GM12874 (cell line): ENCODE measurements at regions not wholly inside any gene's neighbourhood (a gene's known extent, or its start where the extent isn't known, plus 50 kb on each side); places are given as distances from the start of the nearest gene placed in this dataset.

Experiments
- TF ChIP-seq, protein P1 (sequence below): IDR thresholded peaks from 2 replicates; pipeline ENCODE4 v1.5.1; 2011; ENCODE audit warnings: low read depth, mild to moderate bottlenecking, control low read depth, low read length, moderate library complexity; ENCODE audit not compliant: insufficient read depth

DNA sequence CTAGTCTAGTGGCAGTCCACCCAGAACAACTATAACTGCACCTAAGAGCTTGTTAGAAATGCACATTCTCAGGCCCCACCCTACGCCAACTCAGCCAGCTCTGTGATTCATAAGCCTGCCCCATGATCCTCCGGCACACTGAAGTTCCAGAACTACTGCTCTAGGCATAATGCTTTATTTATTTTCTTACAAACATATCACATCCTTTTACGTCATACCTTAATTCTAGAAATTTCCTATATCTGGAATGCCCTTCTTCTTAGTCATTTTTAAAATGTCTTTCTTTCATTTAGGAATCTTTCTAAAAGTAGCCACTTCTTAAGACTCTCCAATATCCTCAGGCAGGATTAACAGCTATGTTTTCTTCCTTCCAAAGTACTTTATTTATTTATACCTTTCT lies 480.1 kb downstream of the INHBA start:
- TF ChIP-seq, protein P1, sequence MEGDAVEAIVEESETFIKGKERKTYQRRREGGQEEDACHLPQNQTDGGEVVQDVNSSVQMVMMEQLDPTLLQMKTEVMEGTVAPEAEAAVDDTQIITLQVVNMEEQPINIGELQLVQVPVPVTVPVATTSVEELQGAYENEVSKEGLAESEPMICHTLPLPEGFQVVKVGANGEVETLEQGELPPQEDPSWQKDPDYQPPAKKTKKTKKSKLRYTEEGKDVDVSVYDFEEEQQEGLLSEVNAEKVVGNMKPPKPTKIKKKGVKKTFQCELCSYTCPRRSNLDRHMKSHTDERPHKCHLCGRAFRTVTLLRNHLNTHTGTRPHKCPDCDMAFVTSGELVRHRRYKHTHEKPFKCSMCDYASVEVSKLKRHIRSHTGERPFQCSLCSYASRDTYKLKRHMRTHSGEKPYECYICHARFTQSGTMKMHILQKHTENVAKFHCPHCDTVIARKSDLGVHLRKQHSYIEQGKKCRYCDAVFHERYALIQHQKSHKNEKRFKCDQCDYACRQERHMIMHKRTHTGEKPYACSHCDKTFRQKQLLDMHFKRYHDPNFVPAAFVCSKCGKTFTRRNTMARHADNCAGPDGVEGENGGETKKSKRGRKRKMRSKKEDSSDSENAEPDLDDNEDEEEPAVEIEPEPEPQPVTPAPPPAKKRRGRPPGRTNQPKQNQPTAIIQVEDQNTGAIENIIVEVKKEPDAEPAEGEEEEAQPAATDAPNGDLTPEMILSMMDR = no peak

DNA sequence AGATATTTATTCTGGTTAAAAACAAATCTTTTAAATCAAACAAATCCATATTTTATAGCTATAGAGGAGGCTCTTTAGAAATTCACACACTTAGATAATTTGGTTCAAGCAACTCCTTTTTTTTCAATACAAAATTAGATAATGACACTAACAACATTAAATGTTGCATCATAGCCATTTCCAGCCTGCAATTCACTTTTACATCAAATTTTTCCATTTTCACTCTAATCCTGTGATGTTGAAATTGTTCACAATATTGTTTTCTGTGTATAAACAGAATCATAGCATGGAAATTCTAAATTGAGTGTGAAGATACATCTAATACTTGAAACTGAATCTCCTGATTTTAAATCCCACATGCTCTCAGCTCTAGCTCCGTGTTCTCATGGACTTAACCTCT lies 482.6 kb downstream of the INHBA start:
- TF ChIP-seq, protein P1 = no peak

DNA sequence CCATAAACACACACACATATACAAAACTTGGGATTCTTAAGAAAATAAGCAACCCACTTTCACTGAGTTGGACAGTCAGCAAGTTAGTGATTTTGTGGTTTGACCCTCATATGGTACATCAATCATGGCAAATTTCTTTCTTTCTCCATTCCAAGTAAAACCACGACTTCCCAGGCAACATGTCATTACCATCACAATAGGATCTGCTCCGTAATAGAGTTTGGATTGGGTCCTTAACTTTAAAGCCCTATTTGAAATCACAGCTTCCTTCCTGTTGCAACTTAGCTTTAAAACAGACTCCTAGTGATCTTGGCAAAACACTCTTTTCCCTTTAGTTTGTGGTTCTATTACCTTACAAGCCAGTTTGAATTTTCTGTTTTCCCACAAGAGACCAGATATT lies 483.6 kb downstream of the INHBA start:
- TF ChIP-seq, protein P1 = no peak

DNA sequence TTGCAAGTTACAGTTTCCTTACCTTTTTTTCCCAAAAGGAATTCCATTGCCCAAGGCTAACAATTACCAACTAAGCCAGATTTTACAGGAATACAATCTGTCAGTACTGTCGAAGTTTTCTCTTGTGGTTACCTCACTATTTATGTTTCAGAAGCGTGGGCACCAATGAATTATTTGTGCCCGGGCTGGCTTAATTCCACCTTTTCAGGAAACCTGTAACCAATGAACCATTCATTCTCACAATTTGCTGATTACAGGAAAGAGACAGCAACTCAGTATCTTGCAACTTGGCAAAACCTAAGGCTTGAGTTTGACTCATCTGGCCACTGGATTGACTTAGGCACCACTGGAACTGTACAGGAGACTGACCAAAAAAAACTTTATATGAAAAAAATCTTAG lies 485.6 kb downstream of the INHBA start:
- TF ChIP-seq, protein P1 = no peak

DNA sequence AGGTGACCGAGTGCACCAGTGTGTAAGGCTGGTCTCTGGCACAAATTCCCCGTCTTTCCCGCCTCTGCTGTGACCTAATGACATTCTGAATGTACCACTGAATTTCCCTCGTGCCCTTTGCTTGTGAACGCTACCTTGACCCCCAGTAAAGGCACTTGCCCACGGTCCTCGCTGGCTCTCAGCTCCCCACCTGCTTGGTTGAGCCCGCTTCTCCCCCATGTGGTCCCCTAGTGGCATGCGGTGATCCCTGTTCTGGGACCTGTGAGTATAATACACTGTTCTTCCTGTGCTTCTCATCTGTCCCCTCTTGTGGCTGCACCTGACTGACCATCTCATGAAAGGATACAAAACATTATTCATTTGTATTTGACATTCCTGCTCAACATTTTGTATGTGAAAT lies 495.7 kb downstream of the INHBA start:
- TF ChIP-seq, protein P1 = no peak

DNA sequence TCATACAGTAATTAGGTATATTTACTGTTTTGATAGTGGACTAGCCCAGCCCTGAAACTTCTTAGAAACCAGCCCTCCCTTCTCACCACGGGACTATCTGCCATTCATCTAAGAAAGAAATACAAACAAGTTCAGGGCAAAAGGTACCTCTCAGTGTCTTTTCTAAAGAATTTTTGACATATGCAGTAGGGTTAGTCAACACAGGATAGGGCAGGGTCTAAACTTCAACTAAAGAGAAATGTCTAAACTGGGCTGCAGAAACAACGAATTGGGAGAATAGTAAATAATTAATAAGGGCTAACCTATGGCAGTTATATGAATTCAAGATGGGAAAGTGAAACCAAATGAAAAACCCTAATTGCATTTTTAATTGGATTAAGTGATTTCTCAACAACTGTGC lies 496.6 kb downstream of the INHBA start:
- TF ChIP-seq, protein P1 = no peak

DNA sequence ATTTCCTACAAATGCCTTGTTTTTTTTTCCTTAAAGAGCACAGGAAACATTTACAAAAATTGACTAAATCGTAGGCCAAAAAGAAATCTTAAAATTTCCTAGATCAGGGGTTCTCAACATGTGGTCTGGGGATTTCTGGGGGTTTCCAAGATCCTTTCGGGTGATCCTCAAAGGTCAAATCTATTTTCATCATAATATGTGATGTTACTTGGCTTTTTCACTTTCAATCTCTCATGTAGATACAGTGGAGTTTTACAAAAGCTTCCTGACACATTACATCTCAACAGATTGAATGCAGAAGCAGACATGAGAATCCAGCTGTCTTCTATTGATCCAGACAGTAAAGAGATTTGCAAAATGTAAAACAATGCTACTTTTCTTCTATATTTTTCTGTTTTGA lies 497.3 kb downstream of the INHBA start:
- TF ChIP-seq, protein P1 = no peak

DNA sequence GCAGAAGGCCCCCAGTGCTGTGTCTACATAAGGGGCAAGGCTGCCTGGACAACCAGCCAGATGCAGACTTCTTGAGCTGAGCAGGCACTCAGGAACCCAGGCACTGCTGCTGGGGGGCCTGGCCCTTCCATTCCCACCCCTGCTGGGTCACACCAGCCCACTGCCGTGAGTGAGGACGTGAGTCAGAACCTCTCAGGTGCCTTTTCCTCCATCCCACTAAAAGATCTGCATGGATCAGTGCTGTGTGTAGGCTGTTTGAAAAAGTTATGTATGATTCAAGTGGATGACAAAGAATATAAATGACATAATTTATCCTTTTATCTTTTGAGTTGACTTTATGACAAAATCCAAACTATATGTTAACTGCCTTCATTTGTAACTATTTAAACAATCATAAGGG lies 499.3 kb downstream of the INHBA start:
- TF ChIP-seq, protein P1 = no peak
